Skeletal muscle satellite cell (primary cell): ENCODE measurements at regions not wholly inside any gene's neighbourhood (a gene's known extent, or its start where the extent isn't known, plus 50 kb on each side); places are given as distances from the start of the nearest gene placed in this dataset.

ENCODE experiments used
- H3K27me3 ChIP-seq: 2 replicates; pipeline ENCODE4 v1.7.0; 2013; ENCODE audit warnings: low read length; ENCODE audit not compliant: control insufficient read depth, insufficient read depth
- H3K36me3 ChIP-seq: 2 replicates; pipeline ENCODE4 v1.7.0; 2013; ENCODE audit warnings: mild to moderate bottlenecking, control low read depth, low read length; ENCODE audit not compliant: insufficient read depth
- H3K4me1 ChIP-seq: 2 replicates; pipeline ENCODE4 v1.7.0; 2013; ENCODE audit warnings: low read length; ENCODE audit not compliant: control insufficient read depth, insufficient read depth
- H3K4me2 ChIP-seq: 2 replicates; pipeline ENCODE4 v1.7.0; 2013; ENCODE audit warnings: mild to moderate bottlenecking, low read length
- H3K4me3 ChIP-seq: 2 replicates; pipeline ENCODE4 v1.7.0; 2013; ENCODE audit warnings: low read length
- H3K9ac ChIP-seq: 2 replicates; pipeline ENCODE4 v1.7.0; 2013; ENCODE audit warnings: mild to moderate bottlenecking, low read depth, low read length, moderate library complexity
- H3K9me3 ChIP-seq: replicated peaks from 2 replicates; pipeline ENCODE4 v1.7.0; 2013; ENCODE audit warnings: mild to moderate bottlenecking, control low read depth, low read length

DNA sequence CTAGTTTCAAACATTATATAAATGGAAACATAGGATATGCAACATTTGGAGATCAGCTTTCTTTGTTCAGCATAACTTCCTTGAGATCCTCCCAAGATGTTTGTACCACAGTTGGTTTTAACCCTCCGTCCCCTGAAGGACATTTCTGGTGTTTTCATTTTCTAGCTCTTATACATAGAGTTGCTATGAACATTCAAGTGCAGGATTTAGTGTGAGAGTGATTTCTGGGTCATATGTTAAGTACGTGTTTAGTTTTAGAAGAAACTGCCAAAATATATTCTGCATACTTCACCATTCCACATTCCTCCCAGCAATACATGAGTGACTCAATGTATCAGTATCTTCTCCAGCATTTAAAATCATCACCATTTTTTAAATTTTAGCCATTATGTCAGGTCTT is 588.7 kb upstream of the PFKP start:
- no peak overlapping the region for H3K9ac ChIP-seq
- H3K9me3 ChIP-seq, result peaks cover 20% of the 10 kb centered on the region
- H3K36me3 ChIP-seq, result no peaks in the 10 kb centered on the region
- no peaks in the 10 kb centered on the region for H3K27me3 ChIP-seq
- H3K4me2 ChIP-seq, result no peak overlapping the region
- no peak overlapping the region for H3K4me3 ChIP-seq
- H3K4me1 ChIP-seq, result no peaks in the 10 kb centered on the region

DNA sequence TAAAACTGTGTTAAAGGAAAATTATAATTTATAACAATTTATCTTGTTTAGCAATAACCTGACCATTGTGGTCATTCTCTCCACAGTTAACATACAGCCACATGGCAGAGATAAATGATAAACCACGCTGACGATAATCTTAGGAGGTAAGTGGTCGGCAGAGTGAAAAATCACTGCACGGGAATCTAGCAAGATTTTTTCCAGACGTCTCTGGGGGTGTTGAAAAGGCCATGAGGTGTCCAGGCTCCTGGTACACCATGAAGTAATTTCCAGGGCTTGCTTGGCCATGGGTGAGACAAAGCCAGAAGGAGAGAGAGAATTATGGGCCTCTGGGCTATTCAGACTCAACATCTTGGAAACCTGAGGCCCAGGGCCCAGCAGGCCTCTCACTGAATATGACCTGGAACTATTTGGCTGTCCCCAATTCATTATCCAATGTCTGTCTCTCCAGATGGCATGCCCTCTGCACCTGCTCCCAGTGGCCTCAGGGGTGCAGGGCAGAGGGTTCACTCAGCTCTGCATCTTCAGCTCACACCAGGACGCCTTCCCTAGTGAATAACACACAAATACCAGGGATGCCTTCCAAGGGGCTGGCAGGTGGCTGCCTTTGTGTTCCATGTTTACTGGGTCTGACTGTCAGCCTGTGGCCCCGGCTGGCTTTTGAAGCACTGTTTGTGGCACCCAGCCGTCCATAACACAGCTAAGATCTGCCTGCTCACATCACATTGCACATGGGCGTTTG is 590.4 kb upstream of the PFKP start:
- Histone ChIP-seq H3K4me2 (no peak overlapping the region), H3K36me3 (no peaks in the 10 kb centered on the region), H3K4me3 (no peak overlapping the region), H3K4me1 (no peaks in the 10 kb centered on the region), H3K9ac (no peak overlapping the region), H3K27me3 (no peaks in the 10 kb centered on the region), H3K9me3 (peaks cover 20% of the 10 kb centered on the region)

DNA sequence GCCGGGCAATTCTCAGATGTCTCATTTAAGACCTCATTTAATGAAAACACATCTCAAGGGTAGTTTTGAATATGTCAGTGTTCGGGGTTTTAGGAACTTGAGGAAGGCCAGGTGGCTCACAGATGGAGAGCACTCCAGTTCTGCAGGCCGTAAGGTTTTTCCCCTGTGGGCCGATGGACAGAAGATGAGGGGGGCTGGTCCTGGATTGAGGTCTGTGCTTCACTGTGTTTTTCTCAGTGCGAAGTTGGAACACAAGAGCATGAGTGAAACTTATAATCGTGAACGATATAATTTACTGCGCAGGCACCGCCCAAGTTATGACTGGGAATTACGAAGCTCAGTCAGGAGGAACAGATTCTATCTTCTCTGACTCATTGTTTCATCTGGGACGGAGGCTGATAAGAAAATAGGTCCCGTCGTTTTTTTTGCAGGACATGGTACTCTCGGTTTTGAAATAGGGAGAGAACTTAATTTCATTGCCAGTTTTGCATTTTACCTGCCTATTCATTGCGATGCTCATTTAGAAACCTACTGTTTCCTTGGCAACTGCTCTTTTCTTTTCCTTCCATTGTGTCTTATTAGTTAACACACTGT is 591.0 kb upstream of the PFKP start:
- Histone ChIP-seq H3K27me3 (no peaks in the 10 kb centered on the region), H3K4me1 (no peaks in the 10 kb centered on the region), H3K4me2 (no peak overlapping the region), H3K36me3 (no peaks in the 10 kb centered on the region), H3K4me3 (no peak overlapping the region), H3K9ac (no peak overlapping the region), H3K9me3 (peaks cover 20% of the 10 kb centered on the region)

DNA sequence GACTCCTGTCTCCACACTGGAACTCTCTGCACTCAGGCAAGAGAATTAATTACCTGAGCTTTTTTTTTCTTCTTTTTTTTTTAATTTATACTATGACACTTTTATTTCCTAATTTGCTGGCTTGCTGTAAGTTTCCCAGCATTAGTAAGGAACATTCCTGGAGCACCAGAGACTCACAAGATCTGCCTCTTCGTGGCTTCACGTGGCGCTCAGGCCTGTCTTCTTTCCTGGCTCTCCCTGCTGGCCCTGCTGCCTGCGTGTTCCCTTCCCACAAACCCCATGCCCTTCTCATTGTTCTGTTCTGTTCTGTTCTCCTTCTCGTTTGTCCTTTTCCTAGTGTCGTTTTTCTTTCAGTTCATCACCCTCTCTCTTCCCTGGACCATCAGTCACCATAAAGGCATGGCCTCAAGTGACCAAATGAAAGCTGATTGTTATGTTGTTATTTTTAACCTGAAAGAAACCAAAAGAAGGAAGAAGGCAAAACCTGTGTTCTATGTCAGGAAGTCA is 591.6 kb upstream of the PFKP start:
- H3K9ac ChIP-seq, result no peak overlapping the region
- no peaks in the 10 kb centered on the region for H3K36me3 ChIP-seq
- H3K4me1 ChIP-seq, result no peaks in the 10 kb centered on the region
- H3K9me3 ChIP-seq, result peaks cover 16% of the 10 kb centered on the region
- no peak overlapping the region for H3K4me3 ChIP-seq
- H3K27me3 ChIP-seq, result no peaks in the 10 kb centered on the region
- H3K4me2 ChIP-seq, result no peak overlapping the region

DNA sequence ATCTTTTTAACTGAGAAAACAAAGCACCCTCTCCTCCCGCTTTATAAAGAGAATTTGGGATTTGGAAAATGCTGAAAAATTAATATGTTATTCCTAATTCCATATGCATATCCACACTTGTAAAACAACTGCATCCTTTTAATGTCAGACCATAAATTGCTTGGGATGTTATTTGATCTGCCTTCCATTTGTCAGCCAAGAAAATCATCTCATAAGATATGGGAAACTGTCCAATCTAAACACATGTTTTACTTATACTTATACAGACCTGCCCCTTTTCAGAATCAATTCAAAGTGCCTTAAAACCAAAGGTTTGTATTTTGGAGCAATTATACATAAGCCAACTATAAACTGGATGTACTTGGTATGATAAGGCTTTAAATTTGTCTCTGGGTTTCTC is 595.5 kb upstream of the PFKP start:
- Histone ChIP-seq H3K9me3 (peaks cover 12% of the 10 kb centered on the region), H3K9ac (no peak overlapping the region), H3K36me3 (no peaks in the 10 kb centered on the region), H3K4me3 (no peak overlapping the region), H3K4me1 (no peaks in the 10 kb centered on the region), H3K27me3 (no peaks in the 10 kb centered on the region), H3K4me2 (no peak overlapping the region)

DNA sequence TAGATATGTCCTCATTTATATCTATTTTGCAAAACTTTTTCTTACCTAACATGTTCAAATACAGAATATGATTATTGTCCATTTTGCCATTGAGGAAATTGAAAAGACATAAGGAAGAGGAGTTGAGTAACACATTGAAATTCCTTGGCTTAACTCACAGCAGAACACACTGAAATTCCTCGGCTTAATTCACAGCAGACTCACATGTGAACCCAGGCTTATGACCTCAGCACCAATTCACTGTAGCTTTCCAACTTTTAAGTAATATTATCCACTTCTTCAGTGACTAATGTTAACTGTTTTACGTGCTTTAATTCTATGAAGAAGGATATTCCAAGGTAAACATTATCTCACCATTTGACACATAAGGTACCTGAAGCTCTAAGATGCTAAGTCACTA is 597.5 kb upstream of the PFKP start:
- Histone ChIP-seq H3K4me3 (no peak overlapping the region), H3K9ac (no peak overlapping the region), H3K4me2 (no peak overlapping the region), H3K4me1 (no peaks in the 10 kb centered on the region), H3K36me3 (no peaks in the 10 kb centered on the region), H3K27me3 (no peaks in the 10 kb centered on the region), H3K9me3 (peaks cover 6% of the 10 kb centered on the region)

DNA sequence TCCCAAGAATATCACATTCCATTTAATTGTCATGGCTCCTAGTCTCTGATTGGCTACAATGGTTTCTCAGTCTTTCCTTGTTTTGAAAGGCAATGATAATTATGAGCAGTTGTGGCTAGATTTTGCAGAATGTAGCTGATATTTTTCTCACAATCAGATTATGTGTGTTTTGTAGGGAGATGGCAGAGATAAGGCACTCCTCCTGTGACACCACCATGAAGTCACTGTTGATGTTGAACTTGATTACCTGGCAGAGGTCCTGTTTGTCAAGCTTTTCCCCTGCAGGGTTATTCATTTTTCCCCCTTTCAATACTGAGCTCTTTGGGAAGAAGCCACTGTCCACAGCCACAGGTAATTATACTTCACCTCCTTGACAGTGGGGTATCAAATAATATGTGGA is 602.9 kb upstream of the PFKP start:
- Histone ChIP-seq H3K4me1 (no peaks in the 10 kb centered on the region), H3K9me3 (no peaks in the 10 kb centered on the region), H3K9ac (no peak overlapping the region), H3K4me3 (no peak overlapping the region), H3K27me3 (no peaks in the 10 kb centered on the region), H3K4me2 (no peak overlapping the region), H3K36me3 (no peaks in the 10 kb centered on the region)

DNA sequence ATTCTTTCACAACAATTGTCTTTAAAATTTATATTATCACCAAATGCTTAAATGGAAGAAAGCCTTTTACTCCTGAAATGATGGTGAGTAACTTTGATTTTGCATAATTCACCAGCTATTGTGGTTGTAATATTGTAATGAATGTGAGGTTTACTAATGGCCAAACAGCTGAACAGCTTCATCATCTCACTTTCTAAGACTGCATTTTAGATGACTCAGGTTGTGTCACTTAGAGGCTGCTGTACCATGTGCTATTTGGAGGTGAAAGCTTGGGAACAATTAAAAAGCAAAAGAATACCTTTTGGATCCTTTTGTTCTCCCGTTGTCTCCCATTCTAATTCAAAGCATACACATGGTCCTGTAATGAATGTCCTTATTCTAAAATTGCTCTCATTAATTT is 604.0 kb upstream of the PFKP start:
- no peak overlapping the region for H3K4me3 ChIP-seq
- no peak overlapping the region for H3K9ac ChIP-seq
- no peak overlapping the region for H3K4me2 ChIP-seq
- no peaks in the 10 kb centered on the region for H3K36me3 ChIP-seq
- H3K4me1 ChIP-seq, result no peaks in the 10 kb centered on the region
- H3K27me3 ChIP-seq, result no peaks in the 10 kb centered on the region
- H3K9me3 ChIP-seq, result no peaks in the 10 kb centered on the region

DNA sequence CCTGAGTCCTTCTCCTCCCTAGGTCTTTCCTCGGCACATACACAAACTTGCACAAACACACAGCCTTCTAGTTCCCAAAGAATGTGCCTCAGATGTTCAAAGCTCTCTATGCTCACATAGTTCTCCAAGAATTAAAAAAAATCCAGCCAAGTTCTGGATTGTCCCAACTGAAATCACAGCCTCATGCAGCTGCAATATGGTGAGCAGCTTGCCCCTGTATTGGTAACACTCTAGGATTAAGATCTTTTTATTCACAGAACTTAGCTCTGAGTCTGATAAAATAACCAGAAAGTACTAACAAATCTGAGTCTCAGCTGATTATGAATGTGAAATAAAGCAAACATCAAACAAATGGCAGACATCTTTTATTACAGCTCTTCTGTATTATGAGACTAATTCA is 604.8 kb upstream of the PFKP start:
- H3K9me3 ChIP-seq, result no peaks in the 10 kb centered on the region
- H3K4me3 ChIP-seq, result no peak overlapping the region
- no peaks in the 10 kb centered on the region for H3K36me3 ChIP-seq
- no peak overlapping the region for H3K4me2 ChIP-seq
- no peaks in the 10 kb centered on the region for H3K4me1 ChIP-seq
- no peaks in the 10 kb centered on the region for H3K27me3 ChIP-seq
- no peak overlapping the region for H3K9ac ChIP-seq

DNA sequence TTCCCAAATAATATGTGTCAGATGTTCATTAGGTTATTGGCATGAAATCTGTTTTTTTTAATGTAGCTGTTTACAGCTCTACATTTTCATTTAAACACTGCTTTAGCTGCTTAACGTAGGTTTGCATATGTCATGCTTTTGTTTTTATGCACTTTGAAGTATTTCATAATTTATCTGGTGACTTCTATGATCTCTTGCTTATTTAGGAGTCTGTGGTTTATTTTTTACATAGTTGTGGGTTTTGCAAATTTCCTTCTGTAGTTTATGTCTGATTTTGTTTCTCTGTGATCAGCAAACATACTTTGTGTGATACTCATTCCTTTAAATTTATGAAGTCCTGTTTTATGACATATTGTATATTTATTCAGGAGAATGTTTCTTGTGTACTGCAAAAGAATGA is 606.5 kb upstream of the PFKP start:
- Histone ChIP-seq H3K27me3 (no peaks in the 10 kb centered on the region), H3K4me1 (no peaks in the 10 kb centered on the region), H3K4me2 (no peak overlapping the region), H3K9ac (no peak overlapping the region), H3K36me3 (no peaks in the 10 kb centered on the region), H3K9me3 (no peaks in the 10 kb centered on the region), H3K4me3 (no peak overlapping the region)

DNA sequence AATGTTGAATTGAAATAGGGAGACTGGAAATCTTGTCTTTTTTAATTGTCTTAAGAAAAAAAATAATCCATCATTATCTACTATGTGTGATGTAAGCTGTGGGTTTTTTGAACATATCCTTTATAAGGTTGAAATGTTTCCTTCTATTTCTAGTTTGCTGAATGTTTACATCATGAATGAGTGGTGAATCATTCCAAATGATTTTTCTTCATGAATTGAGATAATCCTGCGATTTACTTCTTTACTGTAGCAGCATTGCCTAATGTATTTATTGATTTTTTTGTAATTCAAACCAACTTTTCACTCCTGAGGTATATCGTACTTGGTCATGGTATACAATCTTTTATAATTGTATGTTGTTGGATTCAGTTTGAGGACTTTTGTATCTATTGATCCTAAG is 607.6 kb upstream of the PFKP start:
- H3K4me3 ChIP-seq, result no peak overlapping the region
- H3K27me3 ChIP-seq, result no peaks in the 10 kb centered on the region
- no peaks in the 10 kb centered on the region for H3K4me1 ChIP-seq
- H3K9me3 ChIP-seq, result no peaks in the 10 kb centered on the region
- no peak overlapping the region for H3K9ac ChIP-seq
- no peaks in the 10 kb centered on the region for H3K36me3 ChIP-seq
- no peak overlapping the region for H3K4me2 ChIP-seq

DNA sequence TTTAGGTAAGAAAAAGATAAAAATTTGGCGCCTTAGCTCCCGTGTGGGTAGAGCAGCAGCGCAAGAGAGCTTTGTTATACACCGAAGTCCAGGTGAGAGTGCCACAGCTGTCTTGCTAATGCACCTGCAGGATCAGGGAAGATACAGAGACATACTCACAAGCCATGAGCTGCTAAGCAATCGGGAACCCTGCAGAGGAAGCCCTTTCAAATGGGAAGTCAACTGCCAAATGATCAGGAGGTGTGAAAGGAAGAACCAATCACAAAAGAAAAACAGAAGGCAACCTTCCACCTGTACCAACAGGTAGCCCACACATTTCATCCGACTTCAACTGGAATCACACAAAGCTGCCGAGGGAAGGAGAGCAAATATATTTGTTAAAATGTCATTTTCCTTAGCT is 610.5 kb upstream of the PFKP start:
- no peaks in the 10 kb centered on the region for H3K4me1 ChIP-seq
- no peak overlapping the region for H3K9ac ChIP-seq
- no peaks in the 10 kb centered on the region for H3K36me3 ChIP-seq
- no peaks in the 10 kb centered on the region for H3K9me3 ChIP-seq
- no peak overlapping the region for H3K4me3 ChIP-seq
- no peak overlapping the region for H3K4me2 ChIP-seq
- no peaks in the 10 kb centered on the region for H3K27me3 ChIP-seq
